NCI-H1694 (cell line): ENCODE measurements at regions not wholly inside any gene's neighbourhood (a gene's known extent, or its start where the extent isn't known, plus 50 kb on each side); places are given as distances from the start of the nearest gene placed in this dataset.

Source experiments
- DNase-seq: peaks from one replicate; lab custom pipeline; 2025; lab: John Stamatoyannopoulos, UW

- DNase-seq = no peak
Observed at GRCh38 chr3:5270666-5271371, 83.3 kb downstream of the EDEM1 start.

GRCh38 chr3:5271372-5271683 is 83.8 kb downstream of the EDEM1 start:
- no peak for DNase-seq

GRCh38 chr3:5272387-5272786 is 84.9 kb downstream of the EDEM1 start:
- DNase-seq = no peak

- no peak for DNase-seq
Observed at GRCh38 chr3:5274091-5274490, 86.6 kb downstream of the EDEM1 start.

- DNase-seq = no peak
Observed at GRCh38 chr3:5275529-5275928, 88.0 kb downstream of the EDEM1 start.

GRCh38 chr3:5276934-5277333 is 89.4 kb downstream of the EDEM1 start:
- no peak for DNase-seq

- no peak for DNase-seq
Observed at GRCh38 chr3:5277612-5278236, 90.2 kb downstream of the EDEM1 start.

GRCh38 chr3:5278666-5279065 is 91.2 kb downstream of the EDEM1 start:
- no peak for DNase-seq

GRCh38 chr3:5282703-5283102 is 95.2 kb downstream of the EDEM1 start:
- DNase-seq = no peak

GRCh38 chr3:5285439-5285838 is 97.9 kb downstream of the EDEM1 start:
- DNase-seq = no peak

- DNase-seq = no peak
Observed at GRCh38 chr3:5290915-5291314, 103.4 kb downstream of the EDEM1 start.

GRCh38 chr3:5292512-5292911 is 105.0 kb downstream of the EDEM1 start:
- no peak for DNase-seq

- no peak for DNase-seq
Observed at GRCh38 chr3:5293207-5293606, 105.7 kb downstream of the EDEM1 start.

GRCh38 chr3:5294356-5294755 is 106.8 kb downstream of the EDEM1 start:
- DNase-seq = no peak

GRCh38 chr3:5295191-5295690 is 107.7 kb downstream of the EDEM1 start:
- no peak for DNase-seq

- no peak for DNase-seq
Observed at GRCh38 chr3:5296362-5296761, 108.9 kb downstream of the EDEM1 start.

- DNase-seq = no peak
Observed at GRCh38 chr3:5297895-5298294, 110.4 kb downstream of the EDEM1 start.

GRCh38 chr3:5298453-5298852 is 110.9 kb downstream of the EDEM1 start:
- no peak for DNase-seq

- no peak for DNase-seq
Observed at GRCh38 chr3:5299161-5299560, 111.7 kb downstream of the EDEM1 start.

- no peak for DNase-seq
Observed at GRCh38 chr3:5300638-5301037, 113.1 kb downstream of the EDEM1 start.

- no peak for DNase-seq
Observed at GRCh38 chr3:5301651-5302297, 114.3 kb downstream of the EDEM1 start.

- no peak for DNase-seq
Observed at GRCh38 chr3:5302661-5303060, 115.2 kb downstream of the EDEM1 start.

- no peak for DNase-seq
Observed at GRCh38 chr3:5304188-5304587, 116.7 kb downstream of the EDEM1 start.
